H9 (cell line): ENCODE measurements at regions not wholly inside any gene's neighbourhood (a gene's known extent, or its start where the extent isn't known, plus 50 kb on each side); places are given as distances from the start of the nearest gene placed in this dataset.

ENCODE experiments used
- DNase-seq: peaks from one replicate; pipeline ENCODE4 v3.0.0-alpha.2; 2017
- H2AFZ ChIP-seq: one replicate; pipeline ENCODE4 v1.6.1; 2013; ENCODE audit warnings: mild to moderate bottlenecking, low read length, control low read depth, moderate library complexity
- H2AK5ac ChIP-seq: 2 replicates; pipeline ENCODE4 v1.6.1; 2013; ENCODE audit warnings: low read length, control low read depth, mixed read lengths; ENCODE audit not compliant: insufficient read length
- H2BK120ac ChIP-seq: one replicate; pipeline ENCODE4 v1.6.1; 2013; ENCODE audit warnings: low read depth, mild to moderate bottlenecking, low read length, control low read depth, inconsistent platforms; ENCODE audit not compliant: poor library complexity, severe bottlenecking
- H2BK12ac ChIP-seq: 2 replicates; pipeline ENCODE4 v1.6.1; 2013; ENCODE audit warnings: low read length, control low read depth, mixed read lengths, low read depth; ENCODE audit not compliant: insufficient read length
- H2BK15ac ChIP-seq: 2 replicates; pipeline ENCODE4 v1.6.1; 2013; ENCODE audit warnings: low read depth, low read length, control low read depth
- H2BK20ac ChIP-seq: one replicate; pipeline ENCODE4 v1.6.1; 2013; ENCODE audit warnings: low read depth, mild to moderate bottlenecking, low read length, control low read depth, inconsistent platforms; ENCODE audit not compliant: poor library complexity, severe bottlenecking
- H2BK5ac ChIP-seq: 2 replicates; pipeline ENCODE4 v1.6.1; 2013; ENCODE audit warnings: low read length, control low read depth, mixed read lengths; ENCODE audit not compliant: insufficient read length
- H3K14ac ChIP-seq: 2 replicates; pipeline ENCODE4 v1.6.1; 2013; ENCODE audit warnings: low read length, control low read depth; ENCODE audit not compliant: insufficient read depth
- H3K18ac ChIP-seq: 2 replicates; pipeline ENCODE4 v1.6.1; 2013; ENCODE audit warnings: low read depth, mild to moderate bottlenecking, mixed read lengths, low read length, control low read depth; ENCODE audit not compliant: insufficient read length
- H3K23ac ChIP-seq: 2 replicates; pipeline ENCODE4 v1.6.1; 2013; ENCODE audit warnings: low read length, control low read depth, mixed read lengths, low read depth; ENCODE audit not compliant: insufficient read length
- H3K23me2 ChIP-seq: 2 replicates; pipeline ENCODE4 v1.6.1; 2013; ENCODE audit warnings: low read depth, mild to moderate bottlenecking, mixed read lengths, low read length, control low read depth; ENCODE audit not compliant: insufficient read length, poor library complexity, severe bottlenecking
- H3K27ac ChIP-seq: 2 replicates; pipeline ENCODE4 v1.5.1; 2013; ENCODE audit warnings: low read length, control low read depth, mixed read lengths, low read depth; ENCODE audit not compliant: insufficient read length
- H3K27me3 ChIP-seq: 2 replicates; pipeline ENCODE4 v1.6.1; 2013; ENCODE audit warnings: low read length, control low read depth, inconsistent platforms; ENCODE audit not compliant: insufficient read depth
- H3K4ac ChIP-seq: 2 replicates; pipeline ENCODE4 v1.6.1; 2013; ENCODE audit warnings: low read depth, mild to moderate bottlenecking, control low read depth, inconsistent platforms, low read length, moderate library complexity
- H3K4me1 ChIP-seq: 2 replicates; pipeline ENCODE4 v1.6.1; 2013; ENCODE audit warnings: low read length, control low read depth, inconsistent platforms; ENCODE audit not compliant: insufficient read depth
- H3K4me2 ChIP-seq: 2 replicates; pipeline ENCODE4 v1.6.1; 2013; ENCODE audit warnings: low read length, control low read depth, mixed read lengths; ENCODE audit not compliant: insufficient read length, insufficient read depth
- H3K56ac ChIP-seq: 2 replicates; pipeline ENCODE4 v1.6.1; 2013; ENCODE audit warnings: low read depth, mild to moderate bottlenecking, mixed read lengths, low read length, control low read depth; ENCODE audit not compliant: insufficient read length
- H3K79me1 ChIP-seq: 2 replicates; pipeline ENCODE4 v1.6.1; 2013; ENCODE audit warnings: low read depth, mild to moderate bottlenecking, moderate library complexity, low read length, control low read depth, inconsistent platforms; ENCODE audit not compliant: insufficient read depth, poor library complexity, severe bottlenecking
- H3K79me2 ChIP-seq: 2 replicates; pipeline ENCODE4 v1.6.1; 2013; ENCODE audit warnings: low read length, control low read depth, inconsistent platforms; ENCODE audit not compliant: insufficient read depth
- H3K9ac ChIP-seq: 2 replicates; pipeline ENCODE4 v1.6.1; 2013; ENCODE audit warnings: low read length, control low read depth, mixed read lengths; ENCODE audit not compliant: insufficient read length; ENCODE audit errors: extremely low read depth
- H3K9me3 ChIP-seq: one replicate; pipeline ENCODE4 v1.6.1; 2013; ENCODE audit warnings: low read depth, low read length, inconsistent platforms; ENCODE audit not compliant: control insufficient read depth
- H3T11ph ChIP-seq: one replicate; pipeline ENCODE4 v1.6.1; 2013; ENCODE audit warnings: mild to moderate bottlenecking, low read length, control low read depth, inconsistent platforms
- H4K20me1 ChIP-seq: one replicate; pipeline ENCODE4 v1.6.1; 2013; ENCODE audit not compliant: control insufficient read depth, insufficient read length, insufficient read depth
- H4K5ac ChIP-seq: 2 replicates; pipeline ENCODE4 v1.6.1; 2013; ENCODE audit warnings: low read depth, mild to moderate bottlenecking, mixed read lengths, low read length, control low read depth; ENCODE audit not compliant: insufficient read length
- H4K8ac ChIP-seq: replicated peaks from 2 replicates; pipeline ENCODE4 v1.6.1; 2013; ENCODE audit warnings: low read length, control low read depth, mixed read lengths, low read depth; ENCODE audit not compliant: insufficient read length
- H4K91ac ChIP-seq: 2 replicates; pipeline ENCODE4 v1.6.1; 2013; ENCODE audit warnings: low read depth, mild to moderate bottlenecking, moderate library complexity, mixed read lengths, low read length, control low read depth; ENCODE audit not compliant: insufficient read length
- H3K27ac Mint-ChIP-seq, 3 experiments: 2 replicates in 2 of 3; 3 replicates in 1 of 3; pipeline ENCODE4 v1.8.0; 2020 to 2021; ENCODE audit warnings: mixed read lengths in 3 of 3, mild to moderate bottlenecking in 1 of 3, moderate library complexity in 1 of 3
- H3K27me3 Mint-ChIP-seq: 2 replicates; pipeline ENCODE4 v1.8.0; 2021; ENCODE audit warnings: low read depth, mild to moderate bottlenecking, moderate library complexity, mixed read lengths
- H3K36me3 Mint-ChIP-seq, 3 experiments: 2 replicates in 2 of 3; 3 replicates in 1 of 3; pipeline ENCODE4 v1.8.0; 2020 to 2021; ENCODE audit warnings: low read depth in 3 of 3, mixed read lengths in 3 of 3; ENCODE audit not compliant: insufficient read depth in 1 of 3
- H3K4me1 Mint-ChIP-seq, 2 experiments: 2 replicates each; pipeline ENCODE4 v1.8.0; 2020; ENCODE audit warnings: mixed read lengths in 2 of 2
- H3K4me3 Mint-ChIP-seq, 2 experiments: 2 replicates in 1 of 2; 3 replicates in 1 of 2; pipeline ENCODE4 v1.8.0; 2020 to 2021; ENCODE audit warnings: mild to moderate bottlenecking in 2 of 2, mixed read lengths in 2 of 2, moderate library complexity in 1 of 2
- H3K9me3 Mint-ChIP-seq, 2 experiments: 2 replicates in 1 of 2; 3 replicates in 1 of 2; pipeline ENCODE4 v1.8.0; 2020; ENCODE audit warnings: mild to moderate bottlenecking in 2 of 2, mixed read lengths in 2 of 2, moderate library complexity in 1 of 2
- CTCF ChIP-seq: fragments of 200-600 bp; sonication (generic); conservative IDR thresholded peaks from 3 replicates; pipeline ENCODE4 v1.8.0; 2021; ENCODE audit warnings: antibody characterized with exemption, mild to moderate bottlenecking
- WGBS: extraction: QIAGEN DNeasy Blood & Tissue Kit; methylation state at CpG from one replicate; pipeline ENCODE4 v1.1.7; 2013; ENCODE audit warnings: missing lambda C conversion rate, low lambda C conversion rate, mixed read lengths; ENCODE audit not compliant: insufficient read length; ENCODE audit errors: extremely low coverage; 5-methylcytosine and 5-hydroxymethylcytosine counted together

GRCh38 chr4:176844448-176844847, 51.7 kb upstream of the VEGFC start:
- no peaks in the 10 kb centered on the region for H3K4me1 ChIP-seq
- H3K4ac ChIP-seq: no peak overlapping the region
- H2BK5ac ChIP-seq: no peak overlapping the region
- H2BK15ac ChIP-seq: no peak overlapping the region
- H3K4me1 Mint-ChIP-seq: no peaks in the 10 kb centered on the region
- no peak overlapping the region for H4K91ac ChIP-seq
- WGBS: no CpG with 5 or more reads among the region's 4 CpGs
- no peak overlapping the region for H2BK12ac ChIP-seq
- H3K4me2 ChIP-seq: no peak overlapping the region
- no peak for DNase-seq
- H3K9ac ChIP-seq: no peak overlapping the region
- H3T11ph ChIP-seq: no peak overlapping the region
- no peaks in the 10 kb centered on the region for H3K79me2 ChIP-seq
- H3K4me3 Mint-ChIP-seq: no peak overlapping the region
- no peak overlapping the region for H3K27ac ChIP-seq
- no peaks in the 10 kb centered on the region for H3K27me3 Mint-ChIP-seq
- H3K27ac Mint-ChIP-seq: no peak overlapping the region
- no peak overlapping the region for H3K56ac ChIP-seq
- no peaks in the 10 kb centered on the region for H4K20me1 ChIP-seq
- no peak overlapping the region for H3K14ac ChIP-seq
- H3K23me2 ChIP-seq: no peaks in the 10 kb centered on the region
- no peaks in the 10 kb centered on the region; a peak in 1 of 5 replicates for H3K9me3 Mint-ChIP-seq
- no peak overlapping the region for H3K23ac ChIP-seq
- TF ChIP-seq CTCF: no peak
- H3K27me3 ChIP-seq: no peaks in the 10 kb centered on the region
- H4K8ac ChIP-seq: no peak overlapping the region
- H2AFZ ChIP-seq: no peak overlapping the region
- H3K18ac ChIP-seq: no peak overlapping the region
- H2AK5ac ChIP-seq: no peak overlapping the region
- no peak overlapping the region for H2BK120ac ChIP-seq
- H2BK20ac ChIP-seq: no peak overlapping the region
- no peaks in the 10 kb centered on the region for H3K79me1 ChIP-seq
- H3K36me3 Mint-ChIP-seq: no peaks in the 10 kb centered on the region; a peak in 1 of 7 replicates
- no peaks in the 10 kb centered on the region for H3K9me3 ChIP-seq
- H4K5ac ChIP-seq: no peak overlapping the region
